Caco-2 (cell line): ENCODE measurements at regions not wholly inside any gene's neighbourhood (a gene's known extent, or its start where the extent isn't known, plus 50 kb on each side); places are given as distances from the start of the nearest gene placed in this dataset.

Experiments
- BruUV-seq: library from RNA; stranded (reverse); fragments of 400-500 nt; replicated peaks from 2 replicates; lab custom pipeline; 2021; lab: Mats Ljungman, UMichigan
- CTCF ChIA-PET: fragments of 300-600 bp; sonication (Branson Sonifier 250); formaldehyde crosslinking; loops from one replicate; lab custom pipeline; 2022; ENCODE audit warnings: antibody characterized with exemption; lab: Charles Lee
- POLR2A ChIA-PET: fragments of 300-600 bp; sonication (Branson Sonifier 250); formaldehyde crosslinking; loops from one replicate; lab custom pipeline; 2022; ENCODE audit warnings: antibody characterized with exemption; lab: Charles Lee
- DNase-seq, 2 experiments: peaks; one replicate each; pipeline versions ENCODE4 v3.0.0 to v3.0.0-alpha.2; 2020 to 2022
- H3K27me3 ChIP-seq: replicated peaks from 2 replicates; pipeline ENCODE4 v1.6.0; 2011; ENCODE audit warnings: low read length; ENCODE audit not compliant: control insufficient read depth, insufficient read depth
- H3K36me3 ChIP-seq: 2 replicates; pipeline ENCODE4 v1.5.1; 2011; ENCODE audit warnings: low read length; ENCODE audit not compliant: control insufficient read depth, insufficient read depth
- H3K4me1 ChIP-seq: fragments of 250-450 bp; sonication (Bioruptor Pico); 2 replicates; pipeline ENCODE4 v1.5.1; 2020; ENCODE audit warnings: mild to moderate bottlenecking
- H3K4me3 ChIP-seq: 2 replicates; pipeline ENCODE4 v1.5.1; 2011; ENCODE audit warnings: low read depth, mild to moderate bottlenecking, control low read depth, low read length
- H3K9me3 ChIP-seq: fragments of 250-450 bp; sonication (Bioruptor Pico); 2 replicates; pipeline ENCODE4 v1.5.1; 2020; ENCODE audit warnings: mild to moderate bottlenecking, moderate library complexity
- H3K27ac Mint-ChIP-seq: one replicate; pipeline ENCODE4 v1.8.0; 2022; ENCODE audit warnings: mixed read lengths; ENCODE audit not compliant: unreplicated experiment
- H3K27me3 Mint-ChIP-seq: one replicate; pipeline ENCODE4 v1.8.0; 2022; ENCODE audit warnings: mixed read lengths; ENCODE audit not compliant: insufficient read depth, unreplicated experiment
- H3K36me3 Mint-ChIP-seq: one replicate; pipeline ENCODE4 v1.8.0; 2022; ENCODE audit warnings: mild to moderate bottlenecking, mixed read lengths; ENCODE audit not compliant: insufficient read depth, unreplicated experiment
- H3K4me1 Mint-ChIP-seq: one replicate; pipeline ENCODE4 v1.8.0; 2022; ENCODE audit warnings: low read depth, mixed read lengths; ENCODE audit not compliant: unreplicated experiment
- H3K4me3 Mint-ChIP-seq: one replicate; pipeline ENCODE4 v1.8.0; 2022; ENCODE audit warnings: mild to moderate bottlenecking, moderate library complexity, mixed read lengths; ENCODE audit not compliant: unreplicated experiment
- H3K9me3 Mint-ChIP-seq: one replicate; pipeline ENCODE4 v1.8.0; 2022; ENCODE audit warnings: mixed read lengths; ENCODE audit not compliant: unreplicated experiment
- intact Hi-C: fragments of 100-400 bp; cut with micrococcal nuclease; formaldehyde crosslinking; loops from one replicate; pipeline ENCODE4 v1.10.0; 2022; ENCODE audit not compliant: unreplicated experiment
- TF ChIP-seq, protein P1 (sequence below), 2 experiments: fragments of 200-600 bp in 1 of 2; IDR thresholded peaks; 1 replicate in 1 of 2; 2 replicates in 1 of 2; pipeline versions ENCODE4 v1.5.1 to v1.8.0; 2011 to 2022; ENCODE audit warnings: antibody characterized with exemption in 1 of 2, control low read depth in 1 of 2, inconsistent platforms in 1 of 2, low read depth in 1 of 2, low read length in 1 of 2, mild to moderate bottlenecking in 1 of 2, moderate library complexity in 1 of 2; ENCODE audit not compliant: insufficient read depth in 1 of 2, severe bottlenecking in 1 of 2, unreplicated experiment in 1 of 2

DNA sequence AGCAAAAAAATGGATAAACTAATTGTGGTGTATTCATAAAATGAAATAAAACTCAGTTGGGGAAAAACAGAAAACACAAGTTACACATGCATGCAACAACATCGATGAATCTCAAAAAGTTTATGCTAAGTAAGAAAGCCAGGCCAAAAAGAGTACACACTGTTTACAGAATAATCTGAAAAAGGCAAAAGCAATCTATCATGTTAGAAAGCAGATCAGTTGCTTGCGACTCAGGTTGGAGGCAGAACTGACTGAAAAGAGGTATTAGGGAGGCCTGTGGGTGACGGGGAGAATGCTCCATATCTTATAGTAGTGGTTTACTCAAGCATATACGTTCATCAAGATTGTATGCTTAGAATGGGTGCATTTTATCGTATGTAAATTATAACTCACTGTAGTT is 119.2 kb downstream of the ARRDC3 start:
- H3K27me3 ChIP-seq, result no peaks in the 10 kb centered on the region
- H3K9me3 Mint-ChIP-seq, result no peaks in the 10 kb centered on the region
- H3K36me3 ChIP-seq, result no peaks in the 10 kb centered on the region
- H3K4me3 Mint-ChIP-seq, result no peak overlapping the region
- TF ChIP-seq, protein P1, sequence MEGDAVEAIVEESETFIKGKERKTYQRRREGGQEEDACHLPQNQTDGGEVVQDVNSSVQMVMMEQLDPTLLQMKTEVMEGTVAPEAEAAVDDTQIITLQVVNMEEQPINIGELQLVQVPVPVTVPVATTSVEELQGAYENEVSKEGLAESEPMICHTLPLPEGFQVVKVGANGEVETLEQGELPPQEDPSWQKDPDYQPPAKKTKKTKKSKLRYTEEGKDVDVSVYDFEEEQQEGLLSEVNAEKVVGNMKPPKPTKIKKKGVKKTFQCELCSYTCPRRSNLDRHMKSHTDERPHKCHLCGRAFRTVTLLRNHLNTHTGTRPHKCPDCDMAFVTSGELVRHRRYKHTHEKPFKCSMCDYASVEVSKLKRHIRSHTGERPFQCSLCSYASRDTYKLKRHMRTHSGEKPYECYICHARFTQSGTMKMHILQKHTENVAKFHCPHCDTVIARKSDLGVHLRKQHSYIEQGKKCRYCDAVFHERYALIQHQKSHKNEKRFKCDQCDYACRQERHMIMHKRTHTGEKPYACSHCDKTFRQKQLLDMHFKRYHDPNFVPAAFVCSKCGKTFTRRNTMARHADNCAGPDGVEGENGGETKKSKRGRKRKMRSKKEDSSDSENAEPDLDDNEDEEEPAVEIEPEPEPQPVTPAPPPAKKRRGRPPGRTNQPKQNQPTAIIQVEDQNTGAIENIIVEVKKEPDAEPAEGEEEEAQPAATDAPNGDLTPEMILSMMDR (IDR thresholded peaks at IDR 0.05; ENCODE audit: insufficient read depth in 1 of 2, low read depth in 1 of 2, low read length in 1 of 2, severe bottlenecking in 1 of 2, unreplicated experiment in 1 of 2), result no peak
- no peak for DNase-seq
- ChIA-PET CTCF (no interaction called here), POLR2A (no interaction called here)
- intact Hi-C loops, result no loop called here
- H3K4me1 Mint-ChIP-seq, result peaks cover 23% of the 10 kb centered on the region
- H3K36me3 Mint-ChIP-seq, result no peaks in the 10 kb centered on the region
- H3K9me3 ChIP-seq, result no peaks in the 10 kb centered on the region
- no peak overlapping the region for H3K4me3 ChIP-seq
- H3K27ac Mint-ChIP-seq, result no peak overlapping the region
- peaks cover 17% of the 10 kb centered on the region for H3K4me1 ChIP-seq
- BruUV-seq, result no TSS peak
- H3K27me3 Mint-ChIP-seq, result no peaks in the 10 kb centered on the region

DNA sequence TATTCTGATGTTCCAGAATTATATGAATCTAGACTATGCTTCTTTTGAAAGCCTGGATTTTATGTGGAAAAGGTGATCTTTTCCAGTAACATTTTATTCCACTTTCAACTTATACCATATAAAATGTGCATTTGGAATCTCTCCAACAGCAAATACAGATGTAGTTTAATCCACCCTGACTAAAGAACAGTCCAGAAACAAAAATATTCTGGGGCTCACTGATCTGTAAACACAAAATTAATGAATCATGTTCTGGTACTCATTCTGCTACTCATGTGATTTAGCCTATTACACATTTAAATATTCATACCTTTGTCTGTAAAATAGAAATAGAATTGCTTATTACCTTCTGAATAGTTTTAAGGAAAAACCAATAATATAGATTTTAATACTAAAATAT is 125.8 kb downstream of the ARRDC3 start:
- Mint-ChIP-seq H3K4me3 (no peak overlapping the region), H3K27ac (no peak overlapping the region), H3K4me1 (no peaks in the 10 kb centered on the region), H3K36me3 (no peaks in the 10 kb centered on the region), H3K27me3 (no peaks in the 10 kb centered on the region), H3K9me3 (no peaks in the 10 kb centered on the region)
- Histone ChIP-seq H3K27me3 (no peaks in the 10 kb centered on the region), H3K4me1 (no peaks in the 10 kb centered on the region), H3K9me3 (no peaks in the 10 kb centered on the region), H3K4me3 (no peak overlapping the region), H3K36me3 (no peaks in the 10 kb centered on the region)
- no TSS peak for BruUV-seq
- DNase-seq, result no peak
- CTCF ChIA-PET, result no interaction called here
- intact Hi-C loops, result no loop called here
- POLR2A ChIA-PET, result no interaction called here
- TF ChIP-seq, protein P1 (IDR thresholded peaks at IDR 0.05; ENCODE audit: insufficient read depth in 1 of 2, low read depth in 1 of 2, low read length in 1 of 2, severe bottlenecking in 1 of 2, unreplicated experiment in 1 of 2), result no peak

DNA sequence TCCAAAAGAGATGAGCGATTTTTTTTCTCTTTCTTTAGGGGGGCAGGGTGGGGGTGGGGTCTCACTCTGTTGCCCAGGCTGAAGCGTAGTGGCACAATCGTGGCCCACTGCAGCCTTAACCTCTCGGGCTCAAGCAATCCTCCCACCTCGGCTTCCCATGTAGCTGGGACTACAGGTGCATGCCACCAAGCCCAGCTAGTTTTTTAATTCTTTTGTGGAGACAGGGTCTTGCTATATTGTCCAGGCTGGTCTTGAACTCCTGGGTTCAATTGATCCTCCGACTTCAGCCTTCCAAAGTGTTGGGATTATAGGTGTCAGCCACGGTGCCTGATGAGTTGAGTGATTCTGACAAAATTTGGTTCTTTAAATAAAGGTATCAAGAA is 127.0 kb downstream of the ARRDC3 start:
- H3K4me1 ChIP-seq, result no peaks in the 10 kb centered on the region
- CTCF ChIA-PET, result no interaction called here
- TF ChIP-seq, protein P1 (IDR thresholded peaks at IDR 0.05; ENCODE audit: insufficient read depth in 1 of 2, low read depth in 1 of 2, low read length in 1 of 2, severe bottlenecking in 1 of 2, unreplicated experiment in 1 of 2), result no peak
- no peaks in the 10 kb centered on the region for H3K27me3 ChIP-seq
- H3K27ac Mint-ChIP-seq, result no peak overlapping the region
- H3K9me3 ChIP-seq, result no peaks in the 10 kb centered on the region
- no peaks in the 10 kb centered on the region for H3K36me3 ChIP-seq
- no peaks in the 10 kb centered on the region for H3K36me3 Mint-ChIP-seq
- no TSS peak for BruUV-seq
- no peaks in the 10 kb centered on the region for H3K9me3 Mint-ChIP-seq
- POLR2A ChIA-PET, result no interaction called here
- no peak overlapping the region for H3K4me3 Mint-ChIP-seq
- intact Hi-C loops, result no loop called here
- DNase-seq, result no peak
- H3K27me3 Mint-ChIP-seq, result no peaks in the 10 kb centered on the region
- H3K4me3 ChIP-seq, result no peak overlapping the region
- no peaks in the 10 kb centered on the region for H3K4me1 Mint-ChIP-seq
